ENCODE measurements at regions not wholly inside any gene's neighbourhood (a gene's known extent, or its start where the extent isn't known, plus 50 kb on each side); places are given as distances from the start of the nearest gene placed in this dataset.

GRCh38 chr12:72207079-72207478 is 65.1 kb upstream of the TRHDE start:
- TF ChIP-seq ZNF565 (CRISPR knock-in tag; conservative IDR thresholded peaks at IDR 0.05; ENCODE audit: low read depth), result no peak
- no peak for TF ChIP-seq OSR1 (CRISPR knock-in tag; IDR thresholded peaks at IDR 0.05)
- no peak for TF ChIP-seq CSDC2 (CRISPR knock-in tag; IDR thresholded peaks at IDR 0.05)
- TF ChIP-seq PATZ1 (CRISPR knock-in tag; IDR thresholded peaks at IDR 0.05; ENCODE audit: borderline replicate concordance), result no peak
- TF ChIP-seq POU6F1 (CRISPR knock-in tag; IDR thresholded peaks at IDR 0.05; ENCODE audit: borderline replicate concordance, low read depth), result no peak
- TF ChIP-seq, protein P1, sequence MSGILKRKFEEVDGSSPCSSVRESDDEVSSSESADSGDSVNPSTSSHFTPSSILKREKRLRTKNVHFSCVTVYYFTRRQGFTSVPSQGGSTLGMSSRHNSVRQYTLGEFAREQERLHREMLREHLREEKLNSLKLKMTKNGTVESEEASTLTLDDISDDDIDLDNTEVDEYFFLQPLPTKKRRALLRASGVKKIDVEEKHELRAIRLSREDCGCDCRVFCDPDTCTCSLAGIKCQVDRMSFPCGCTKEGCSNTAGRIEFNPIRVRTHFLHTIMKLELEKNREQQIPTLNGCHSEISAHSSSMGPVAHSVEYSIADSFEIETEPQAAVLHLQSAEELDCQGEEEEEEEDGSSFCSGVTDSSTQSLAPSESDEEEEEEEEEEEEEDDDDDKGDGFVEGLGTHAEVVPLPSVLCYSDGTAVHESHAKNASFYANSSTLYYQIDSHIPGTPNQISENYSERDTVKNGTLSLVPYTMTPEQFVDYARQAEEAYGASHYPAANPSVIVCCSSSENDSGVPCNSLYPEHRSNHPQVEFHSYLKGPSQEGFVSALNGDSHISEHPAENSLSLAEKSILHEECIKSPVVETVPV (CRISPR knock-in tag; IDR thresholded peaks at IDR 0.05), result no peak
- TF ChIP-seq TCF4 (CRISPR knock-in tag; IDR thresholded peaks at IDR 0.05; ENCODE audit: borderline replicate concordance), result no peak
- TF ChIP-seq BACH2 (CRISPR knock-in tag; IDR thresholded peaks at IDR 0.05; ENCODE audit: borderline replicate concordance), result no peak
- TF ChIP-seq ZNF8 (CRISPR knock-in tag; IDR thresholded peaks at IDR 0.05), result no peak
- TF ChIP-seq ISL1 (CRISPR knock-in tag; IDR thresholded peaks at IDR 0.05), result no peak
- no peak for TF ChIP-seq ZFP3 (CRISPR knock-in tag; IDR thresholded peaks at IDR 0.05)
- TF ChIP-seq TOX (CRISPR knock-in tag; IDR thresholded peaks at IDR 0.05; ENCODE audit: borderline replicate concordance), result no peak
- no peak for TF ChIP-seq GLIS3 (CRISPR knock-in tag; IDR thresholded peaks at IDR 0.05)
